ENCODE measurements at regions not wholly inside any gene's neighbourhood (a gene's known extent, or its start where the extent isn't known, plus 50 kb on each side); places are given as distances from the start of the nearest gene placed in this dataset.

- no peak for DNase-seq
Observed at GRCh38 chr7:26065652-26066051, 86.3 kb upstream of the NFE2L3 start.

- no peak for DNase-seq
Observed at GRCh38 chr7:26066736-26067135, 85.3 kb upstream of the NFE2L3 start.

GRCh38 chr7:26070290-26070689 lies 81.7 kb upstream of the NFE2L3 start:
- DNase-seq: no peak

- no peak for DNase-seq
Observed at GRCh38 chr7:26071622-26072456, 80.2 kb upstream of the NFE2L3 start.

GRCh38 chr7:26073041-26073440 lies 79.0 kb upstream of the NFE2L3 start:
- DNase-seq: no peak

GRCh38 chr7:26074919-26075318 lies 77.1 kb upstream of the NFE2L3 start:
- DNase-seq: no peak

- DNase-seq: no peak
Observed at GRCh38 chr7:26076691-26077090, 75.3 kb upstream of the NFE2L3 start.

GRCh38 chr7:26078437-26079336 lies 73.3 kb upstream of the NFE2L3 start:
- peak; percentile 63 to 87 (median 72) for DNase-seq

GRCh38 chr7:26081638-26082037 lies 70.4 kb upstream of the NFE2L3 start:
- DNase-seq: no peak

GRCh38 chr7:26083113-26083512 lies 68.9 kb upstream of the NFE2L3 start:
- no peak for DNase-seq

- no peak for DNase-seq
Observed at GRCh38 chr7:26084418-26084817, 67.6 kb upstream of the NFE2L3 start.

GRCh38 chr7:26085771-26086170 lies 66.2 kb upstream of the NFE2L3 start:
- DNase-seq: no peak

- no peak for DNase-seq
Observed at GRCh38 chr7:26087321-26088091, 64.5 kb upstream of the NFE2L3 start.

GRCh38 chr7:26089469-26089868 lies 62.5 kb upstream of the NFE2L3 start:
- DNase-seq: peak; percentile 41 to 72 (median 54)

GRCh38 chr7:26090927-26091519 lies 61.0 kb upstream of the NFE2L3 start:
- peak; percentile 44 to 74 (median 59) for DNase-seq

GRCh38 chr7:26091933-26092332 lies 60.1 kb upstream of the NFE2L3 start:
- peak in 2 of 4 experiments; percentile 5 to 32 for DNase-seq

- DNase-seq: no peak
Observed at GRCh38 chr7:26093023-26093422, 59.0 kb upstream of the NFE2L3 start.

- no peak for DNase-seq
Observed at GRCh38 chr7:26096136-26096535, 55.9 kb upstream of the NFE2L3 start.

GRCh38 chr7:26097837-26098668 lies 53.9 kb upstream of the NFE2L3 start:
- no peak for DNase-seq

- peak; percentile 26 to 53 (median 40) for DNase-seq
Observed at GRCh38 chr7:26099236-26099635, 52.8 kb upstream of the NFE2L3 start.

Data from suppressor macrophage (primary cell).